Colon (tissue), 2 donors: ENCODE measurements at regions not wholly inside any gene's neighbourhood (a gene's known extent, or its start where the extent isn't known, plus 50 kb on each side); places are given as distances from the start of the nearest gene placed in this dataset.

ENCODE experiments used
- FAIRE-seq: peaks from 2 replicates; lab custom pipeline; 2012; peaks lifted over from hg19 to GRCh38; lab: Jason Lieb, UNC
- donor health status: control.
- donor health status: control.

DNA sequence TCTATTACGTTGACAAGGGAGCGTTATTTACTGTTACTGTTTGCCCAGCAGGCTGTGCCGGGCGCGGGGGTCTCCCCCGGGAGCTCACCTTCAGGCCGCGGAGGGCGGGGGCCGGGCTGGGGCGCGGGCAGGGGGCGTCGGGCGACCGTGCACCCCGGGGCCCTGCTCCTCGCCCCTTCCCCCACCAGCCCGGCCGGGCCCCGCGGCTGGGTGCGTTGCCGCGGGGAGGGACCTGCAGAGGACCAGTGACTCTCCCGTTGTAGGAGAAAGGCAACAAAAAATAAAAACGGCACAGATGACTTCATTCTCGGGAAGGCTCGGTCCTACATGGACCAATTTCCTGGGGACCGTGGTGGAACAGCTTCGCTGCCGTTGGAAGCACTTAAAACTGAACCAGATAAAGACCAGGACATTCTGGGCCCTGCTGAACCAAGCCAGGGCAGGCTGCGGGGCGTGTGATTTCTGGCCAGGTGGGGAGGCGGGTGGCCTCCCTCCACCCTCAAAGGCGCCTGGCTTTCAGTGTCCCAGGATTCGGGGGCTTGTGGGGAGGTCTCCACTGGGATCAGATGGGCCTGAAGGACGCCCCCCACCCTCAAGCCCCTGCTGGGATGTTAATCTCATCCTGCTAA is 57.4 kb downstream of the IGLL1 start:
- FAIRE-seq, result no peak

DNA sequence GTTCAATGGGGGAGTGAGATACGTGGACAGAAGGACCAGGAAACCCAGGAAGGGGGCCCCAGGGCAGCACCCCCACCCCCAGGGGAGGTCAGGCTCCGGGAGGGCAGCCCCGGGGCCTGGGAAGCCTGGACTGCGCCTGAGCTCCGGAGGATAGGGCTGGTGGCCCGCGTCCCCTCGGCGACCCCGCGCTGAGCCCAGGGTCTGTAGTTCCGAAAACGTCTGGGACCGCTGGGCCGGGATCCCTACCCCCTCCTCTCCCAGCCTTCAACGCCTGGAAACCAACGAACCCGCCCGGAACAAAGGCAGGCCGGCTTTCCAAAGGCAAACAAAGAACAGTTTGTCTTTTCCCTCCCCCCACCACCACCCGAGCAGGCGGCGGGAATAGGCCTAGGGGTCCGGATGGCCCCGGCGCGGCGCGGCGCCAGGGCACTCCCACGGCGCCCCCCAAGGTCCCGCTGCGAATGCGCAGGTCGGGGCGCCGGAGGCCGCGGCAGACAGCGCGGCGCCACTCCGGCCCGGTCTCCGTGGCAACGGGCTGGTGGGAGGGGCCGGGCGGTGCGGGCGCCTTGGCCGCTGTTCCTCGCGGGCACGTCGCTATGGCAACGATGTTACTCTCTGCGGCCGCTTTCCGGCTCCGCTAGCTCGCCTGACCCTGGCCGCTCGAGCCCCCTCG is 58.5 kb downstream of the IGLL1 start:
- FAIRE-seq, result no peak

DNA sequence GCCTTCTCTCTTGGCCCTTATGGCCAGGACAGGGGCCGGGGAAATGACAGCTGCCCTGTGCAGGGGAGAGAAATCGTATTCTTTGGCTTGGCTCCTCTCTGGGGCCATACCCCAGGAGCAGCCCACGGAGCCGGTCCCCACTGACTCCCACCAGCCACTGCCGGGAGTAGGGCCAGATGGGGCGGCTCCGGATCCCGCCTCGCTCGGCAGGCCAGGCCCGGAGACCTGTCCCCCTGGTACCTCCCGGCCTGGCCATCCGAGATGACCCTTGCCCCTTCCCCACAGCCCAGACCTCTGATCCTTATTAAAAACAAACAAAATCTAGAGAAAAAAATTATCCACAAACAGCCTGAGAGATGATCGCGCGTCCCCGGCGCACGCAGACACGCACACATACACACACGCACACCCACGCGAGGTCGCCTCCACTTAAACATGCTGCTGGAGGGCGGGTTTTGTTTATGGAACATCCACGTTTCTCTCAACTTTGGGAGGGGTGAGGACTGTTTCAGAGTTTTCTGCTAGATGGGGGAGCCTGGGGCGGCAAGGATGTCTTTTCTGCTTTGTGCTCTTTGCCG is 59.1 kb downstream of the IGLL1 start:
- FAIRE-seq, result no peak

DNA sequence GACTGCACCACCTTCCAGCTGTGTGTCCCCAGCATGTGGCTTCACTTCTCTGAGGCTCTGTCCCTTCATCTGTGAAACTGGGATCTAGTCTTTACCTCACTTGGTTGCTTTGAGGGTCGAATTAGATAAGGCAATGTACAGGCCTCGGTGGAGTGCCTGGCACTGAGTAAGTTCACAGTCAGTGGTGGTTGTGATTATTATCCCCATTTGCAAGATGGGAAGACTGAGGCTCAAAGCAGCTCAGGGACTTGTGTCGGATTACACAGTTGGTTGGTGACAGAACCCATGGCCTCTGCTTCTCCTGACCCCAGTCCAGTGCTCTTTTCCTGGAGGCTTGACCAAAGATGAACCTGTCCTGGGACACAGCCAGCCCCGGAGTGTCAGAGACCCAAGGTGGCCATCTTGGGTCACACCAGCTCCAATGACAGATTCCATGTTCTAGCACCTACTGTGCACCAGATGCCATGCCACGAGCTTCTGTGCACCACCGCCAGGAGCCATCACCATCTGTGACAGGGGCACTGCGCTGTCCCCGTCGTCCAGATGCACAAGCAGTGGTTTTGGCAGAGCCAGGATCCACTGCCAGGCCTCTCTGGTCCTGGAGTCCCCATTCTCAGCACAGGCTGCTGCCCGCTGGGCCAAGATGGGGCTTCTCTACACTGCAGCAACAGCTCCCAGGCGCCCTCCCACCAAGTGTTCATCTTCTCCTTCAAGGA is 60.5 kb downstream of the IGLL1 start:
- FAIRE-seq, result no peak

DNA sequence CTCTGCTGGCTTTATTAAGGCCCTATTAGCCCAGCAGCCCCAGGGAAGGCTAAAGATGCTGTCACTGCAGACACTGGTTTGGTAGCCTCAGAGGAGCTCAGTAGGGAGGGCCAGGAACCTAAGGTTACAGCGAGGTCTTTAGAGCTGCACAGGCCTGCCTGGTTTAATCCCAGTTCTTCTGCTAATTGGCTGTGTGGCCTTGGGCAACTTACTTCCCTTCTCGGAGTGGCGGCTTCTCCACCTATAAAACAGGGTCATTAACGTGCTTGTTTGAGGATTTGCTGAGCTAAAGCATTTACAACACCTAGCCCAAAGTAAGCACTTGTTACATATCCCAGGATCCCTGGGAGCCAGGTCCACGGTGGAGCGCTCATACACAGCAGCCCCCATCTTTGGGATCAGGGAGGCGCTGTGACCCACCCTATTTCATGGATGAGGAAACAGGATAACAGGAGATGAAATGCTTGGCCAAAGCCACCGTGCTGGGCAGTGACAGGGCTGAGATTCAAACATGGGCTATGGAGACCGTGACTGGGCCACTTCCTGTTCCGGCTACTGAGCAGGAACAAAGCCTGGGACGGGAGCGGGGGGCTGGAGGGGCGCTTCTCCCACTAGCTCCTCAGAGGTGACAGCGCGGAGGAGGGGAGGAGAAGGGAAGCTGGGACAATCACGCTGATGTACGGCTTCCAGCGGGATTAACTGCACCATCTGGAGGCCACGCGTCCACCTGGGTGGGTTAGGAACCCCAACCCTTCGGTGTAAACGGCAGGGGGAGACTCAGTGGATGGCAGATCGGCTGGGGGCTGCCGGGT is 61.5 kb downstream of the IGLL1 start:
- FAIRE-seq, result no peak

DNA sequence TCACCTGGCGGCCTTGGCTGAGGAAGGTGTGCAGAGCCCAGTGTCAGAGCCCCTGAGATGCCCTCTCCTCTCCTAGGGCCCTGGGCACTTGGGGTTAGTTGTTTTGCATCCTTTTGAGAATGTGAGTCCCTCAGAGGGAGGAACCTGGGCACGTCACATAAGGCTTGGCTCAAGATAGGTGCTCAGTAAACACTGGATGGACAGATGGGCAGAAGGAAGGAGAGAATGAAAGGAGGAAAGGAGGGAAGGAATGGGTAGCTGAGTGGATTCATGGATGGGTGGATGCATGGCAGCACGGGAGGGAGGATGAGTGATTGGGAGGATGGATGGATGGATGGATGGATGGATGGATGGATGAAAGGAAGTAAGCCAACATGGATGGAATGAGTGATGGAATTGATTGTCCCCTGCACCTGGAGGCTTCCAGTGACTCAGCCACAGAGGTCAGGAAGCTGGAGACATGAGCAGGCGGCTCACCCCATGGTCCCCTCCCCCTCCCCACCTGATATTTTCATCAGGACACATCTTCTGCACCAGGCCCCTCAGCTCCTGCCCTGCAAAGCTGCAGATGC is 62.2 kb downstream of the IGLL1 start:
- FAIRE-seq, result no peak

DNA sequence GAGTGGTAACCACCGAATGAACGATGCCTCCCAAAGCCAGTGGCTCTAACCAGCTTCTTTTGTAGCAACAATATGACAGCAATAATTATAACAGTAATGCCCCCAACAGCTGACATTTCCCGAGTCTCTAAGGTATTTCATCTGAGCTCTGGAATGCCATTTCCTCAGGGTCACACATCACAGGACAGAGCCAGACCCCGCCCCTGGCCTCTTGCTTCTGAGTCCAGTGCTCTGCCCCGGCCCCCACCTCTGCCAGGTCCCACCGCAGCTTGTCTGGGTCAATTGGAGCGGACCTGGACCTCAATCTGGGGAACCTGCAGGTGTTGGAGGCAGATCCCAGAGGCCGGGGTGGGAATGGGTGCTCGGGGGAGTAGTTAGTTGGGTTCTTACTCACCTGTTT is 63.8 kb downstream of the IGLL1 start:
- FAIRE-seq, result no peak

DNA sequence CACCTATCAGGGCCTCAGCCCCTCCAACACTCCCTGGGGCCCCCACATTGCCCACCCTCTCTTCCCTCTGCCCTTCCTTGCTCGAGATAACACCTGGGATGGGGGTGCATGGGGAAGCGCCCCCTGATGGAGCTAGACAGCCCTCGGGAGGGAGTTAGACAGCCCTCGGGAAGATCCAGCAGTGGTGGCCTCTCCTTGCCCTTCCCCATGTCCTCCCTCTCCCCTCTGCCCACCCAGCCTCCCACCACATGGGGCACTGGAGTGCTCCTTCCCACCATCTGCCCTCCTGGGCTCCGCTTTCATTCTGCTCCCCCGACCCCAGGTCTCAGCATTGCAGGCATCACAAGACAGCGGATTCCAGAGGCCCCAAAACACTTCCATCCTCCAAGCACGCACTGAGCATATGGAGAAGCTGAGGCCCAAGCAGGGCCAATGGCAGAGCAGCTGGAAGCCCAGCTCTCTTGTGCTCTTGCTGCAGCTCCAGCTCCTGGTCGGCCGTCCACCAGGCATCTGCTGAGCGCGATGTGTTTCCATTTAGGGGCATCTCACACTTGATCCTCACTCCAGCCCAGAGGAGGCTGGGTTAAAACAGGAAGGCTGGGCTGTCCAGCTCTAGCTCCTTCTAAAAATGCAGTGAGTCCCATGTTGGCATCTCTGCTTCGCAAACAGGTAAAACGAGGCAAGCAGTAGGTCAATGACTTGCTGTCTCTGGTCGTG is 65.6 kb downstream of the IGLL1 start:
- FAIRE-seq, result no peak

DNA sequence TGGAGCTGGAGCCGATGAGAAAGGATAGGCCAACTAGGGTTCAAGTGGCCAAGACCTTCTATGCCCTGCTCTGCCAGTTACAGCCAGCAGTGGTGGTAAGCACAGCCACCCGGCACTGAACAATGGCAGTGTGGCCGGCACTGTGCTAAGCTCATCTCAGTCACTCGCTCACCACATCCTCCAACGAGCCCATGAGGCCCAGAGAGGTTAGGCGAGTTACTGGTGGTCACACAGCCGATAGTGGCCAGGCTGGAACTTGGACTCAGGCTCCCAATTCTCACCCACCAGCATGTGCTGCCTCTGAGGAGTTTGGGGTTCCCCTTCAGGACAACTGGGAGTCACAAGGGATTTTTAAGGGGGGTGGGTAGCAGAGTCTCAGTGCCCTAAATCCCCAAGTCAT is 66.4 kb downstream of the IGLL1 start:
- no peak for FAIRE-seq

DNA sequence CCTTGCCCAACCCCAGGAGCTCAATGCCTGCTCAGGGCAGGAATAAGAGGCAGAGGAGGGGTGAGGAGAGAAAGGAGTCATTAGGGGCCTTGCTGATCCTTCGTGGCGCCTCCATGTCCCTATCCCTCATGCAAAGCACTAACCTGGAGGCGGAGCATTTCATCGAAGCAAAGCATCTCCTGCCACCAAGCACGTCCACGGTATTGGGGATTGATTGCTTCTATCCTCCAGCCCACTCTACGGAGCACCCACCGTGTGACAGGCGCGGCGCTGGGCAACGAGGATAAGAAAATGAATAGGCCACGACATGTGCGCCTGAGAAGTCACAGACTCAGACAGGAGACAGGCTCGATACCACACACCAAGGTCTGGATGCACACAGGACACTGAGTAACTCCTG is 67.0 kb downstream of the IGLL1 start:
- FAIRE-seq, result no peak

DNA sequence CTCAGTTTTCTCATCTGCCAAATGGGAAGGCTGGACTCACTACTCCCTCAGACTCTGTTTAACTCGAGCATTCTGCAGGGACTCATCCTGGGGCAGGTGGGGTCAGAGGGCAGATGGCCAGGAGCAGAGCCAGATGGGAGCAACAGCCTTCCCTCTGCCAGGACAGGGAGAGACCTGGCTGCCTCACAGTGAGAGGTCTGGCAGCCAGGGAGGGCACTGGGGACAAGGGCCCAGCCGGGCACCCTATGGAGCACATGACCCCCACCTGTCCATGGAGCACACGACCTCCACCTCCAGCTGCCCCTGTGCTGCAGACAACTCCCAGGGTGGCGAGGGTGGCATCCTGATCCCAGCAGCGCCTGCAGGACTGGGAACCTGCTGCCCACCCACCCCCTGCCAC is 67.4 kb downstream of the IGLL1 start:
- FAIRE-seq, result no peak

DNA sequence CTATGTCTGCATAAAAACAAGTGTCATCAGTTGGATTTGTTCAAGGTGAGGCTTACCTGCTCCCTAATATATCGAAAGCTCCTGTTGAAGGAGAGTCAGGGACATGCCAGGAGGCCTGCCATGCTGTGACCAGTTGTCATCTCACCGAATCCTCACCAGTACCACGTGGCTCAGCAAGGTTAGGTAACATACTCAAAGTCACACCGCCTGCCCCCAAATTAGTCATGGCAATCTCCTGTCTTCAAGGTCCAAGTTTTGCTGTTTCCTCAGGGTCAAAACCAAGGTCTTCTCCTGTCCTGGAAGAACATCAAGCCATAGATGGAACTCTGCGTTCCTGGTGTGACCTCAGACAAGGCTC is 67.8 kb downstream of the IGLL1 start:
- FAIRE-seq, result no peak

DNA sequence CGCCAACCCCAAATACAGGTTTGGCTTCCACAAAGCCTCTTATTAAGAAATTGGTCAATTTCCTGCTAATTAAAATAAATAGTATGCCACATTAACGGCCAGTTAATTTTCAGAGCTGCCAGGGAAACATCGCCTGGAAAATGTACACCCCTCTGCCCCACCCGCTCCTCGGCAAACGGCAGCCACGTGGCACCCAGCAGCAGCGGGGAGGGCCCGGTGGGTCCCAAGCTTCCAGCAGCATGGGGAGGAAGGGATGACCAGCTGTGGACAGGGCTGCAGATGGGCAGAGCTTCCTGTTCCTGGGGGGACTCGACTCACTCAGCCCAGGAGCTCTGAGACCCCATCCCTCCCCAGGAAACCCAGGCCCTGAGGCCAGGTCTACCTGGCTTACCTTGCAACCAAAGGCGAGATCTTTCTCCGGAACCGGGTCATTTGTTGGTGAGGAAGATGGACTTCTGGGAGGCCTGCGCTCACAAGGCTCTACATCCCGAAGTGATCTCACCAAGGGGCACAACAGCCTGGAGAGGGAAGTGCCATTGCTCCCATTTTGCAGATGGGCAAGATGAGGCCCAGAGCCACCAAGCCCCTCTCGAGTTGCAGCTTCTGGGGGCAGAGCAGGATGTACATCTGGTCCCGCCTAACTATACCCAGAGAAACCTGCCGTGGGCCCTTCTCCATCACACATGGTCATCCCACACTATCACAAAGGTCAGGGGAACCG is 68.3 kb downstream of the IGLL1 start:
- no peak for FAIRE-seq

DNA sequence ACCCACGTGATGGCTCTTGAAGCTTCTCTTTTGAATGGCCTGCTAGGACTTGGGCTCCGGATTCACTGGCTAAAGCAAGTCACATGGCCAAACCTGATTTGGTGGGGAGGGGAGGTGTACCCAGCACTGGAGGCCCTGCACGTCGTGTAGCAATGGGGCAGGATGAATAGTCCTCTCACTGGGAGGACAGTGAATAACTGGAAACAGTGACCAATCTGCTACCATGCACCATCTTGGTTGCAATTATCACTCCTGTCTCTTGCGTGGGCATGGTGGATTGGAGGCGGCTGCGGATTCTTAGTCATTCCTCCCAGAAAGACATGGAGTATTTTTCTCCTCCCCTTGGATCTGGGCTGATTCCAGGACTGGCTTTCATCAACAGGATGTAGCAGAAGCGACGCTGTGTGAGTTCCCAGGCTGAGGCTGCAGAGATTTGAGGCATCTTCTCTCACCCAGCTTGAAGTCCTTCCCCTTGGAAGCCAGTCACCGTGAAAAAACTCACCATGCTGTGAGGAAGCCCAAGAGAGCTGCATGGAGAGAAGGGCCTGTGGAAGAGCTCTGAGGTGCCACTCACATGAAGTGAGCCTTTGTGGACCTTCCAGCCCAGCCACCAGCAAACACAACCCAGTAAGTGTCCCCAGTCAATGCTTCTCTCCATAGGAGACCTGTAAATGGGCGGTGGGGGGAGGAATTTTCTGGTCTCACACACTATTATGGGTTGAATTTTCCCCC is 70.4 kb downstream of the IGLL1 start:
- no peak for FAIRE-seq

DNA sequence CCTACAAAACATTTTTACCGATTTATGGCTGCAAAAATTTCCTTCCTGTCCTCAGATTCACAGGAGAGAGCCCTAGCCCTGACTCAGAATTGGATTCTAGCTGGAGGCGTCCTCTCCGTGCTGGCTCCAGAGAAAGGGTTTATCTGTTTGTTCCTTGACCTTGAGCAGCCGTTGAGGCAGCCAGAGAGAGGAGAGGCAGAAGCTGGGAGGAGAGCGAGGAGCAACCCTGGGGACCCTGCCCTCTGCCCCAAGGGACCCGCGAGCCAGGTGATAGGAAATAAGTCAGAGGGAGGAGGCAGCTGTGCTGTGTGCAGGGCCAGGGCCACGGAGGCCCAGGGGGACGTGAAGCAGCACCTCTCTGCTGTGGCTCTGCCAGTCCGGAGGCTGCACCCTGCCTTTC is 75.6 kb downstream of the IGLL1 start:
- FAIRE-seq, result no peak

DNA sequence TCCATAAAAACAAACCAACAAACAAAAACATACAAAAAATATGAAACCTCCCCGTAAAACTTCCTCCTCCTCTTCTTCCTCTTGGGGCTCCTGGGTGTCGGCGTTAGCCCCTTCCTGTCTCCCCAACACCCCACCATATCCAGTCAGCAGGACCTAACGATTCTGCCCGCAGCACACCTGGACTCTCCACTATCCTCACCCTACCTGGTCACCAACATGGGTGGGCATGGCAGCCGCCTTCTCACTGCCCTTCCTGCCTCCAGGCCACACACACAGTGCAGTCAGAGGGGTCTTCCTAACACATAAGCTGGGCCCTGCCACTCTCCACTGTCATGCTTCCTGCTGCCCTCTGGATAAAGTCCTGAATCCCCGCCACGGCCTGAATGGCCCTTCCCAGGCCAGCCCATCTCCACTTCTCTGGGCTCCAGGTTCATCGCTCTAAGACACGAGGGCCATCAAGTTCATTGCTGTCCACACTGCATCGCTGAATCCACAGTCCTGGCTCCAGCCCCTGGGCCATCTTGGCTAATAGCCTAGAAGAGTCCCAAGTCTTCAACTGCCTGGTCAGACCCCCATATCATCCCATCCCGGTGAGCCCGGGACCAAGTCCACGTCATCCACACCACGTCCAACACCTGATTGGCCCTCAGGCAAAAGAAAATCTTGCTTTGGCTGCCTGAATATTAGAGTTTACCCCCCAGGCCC is 76.2 kb downstream of the IGLL1 start:
- FAIRE-seq, result no peak

DNA sequence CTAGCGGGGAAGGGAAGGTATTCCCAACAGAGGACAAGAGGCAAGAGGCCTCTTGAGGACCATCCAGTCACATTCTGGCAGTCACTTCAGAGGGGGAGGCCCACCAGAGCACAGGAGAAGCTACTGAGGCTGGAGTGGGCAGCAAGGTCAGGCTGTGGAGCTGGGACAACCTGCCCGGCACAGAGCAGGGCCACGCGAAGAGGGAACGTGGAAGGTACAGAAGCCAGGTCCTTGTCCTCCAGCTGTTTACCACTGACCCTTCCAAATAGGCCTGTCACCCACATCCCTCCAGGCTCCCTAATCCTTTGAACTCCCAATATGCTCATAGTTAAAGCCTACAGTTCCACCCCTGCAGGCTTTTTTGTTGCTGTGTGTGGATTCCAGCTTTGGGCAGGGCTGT is 76.9 kb downstream of the IGLL1 start:
- FAIRE-seq, result no peak

DNA sequence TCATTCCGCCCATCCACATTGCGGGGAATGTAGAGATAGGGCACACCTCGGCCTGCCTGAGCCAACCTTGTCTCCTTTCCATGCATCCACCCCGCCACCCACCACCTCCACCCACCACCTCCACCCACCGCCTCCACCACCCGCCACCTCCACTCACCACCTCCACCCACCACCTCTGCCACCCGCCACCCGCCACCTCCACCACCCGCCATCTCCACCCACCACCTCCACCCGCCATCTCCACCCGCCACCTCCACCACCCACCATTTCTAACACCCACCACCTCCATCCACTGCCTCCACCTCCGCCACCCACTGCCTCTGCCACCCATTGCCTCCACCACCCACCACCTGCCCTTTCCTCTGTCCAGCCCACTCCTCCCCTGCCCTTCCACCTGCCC is 78.4 kb downstream of the IGLL1 start:
- no peak for FAIRE-seq

DNA sequence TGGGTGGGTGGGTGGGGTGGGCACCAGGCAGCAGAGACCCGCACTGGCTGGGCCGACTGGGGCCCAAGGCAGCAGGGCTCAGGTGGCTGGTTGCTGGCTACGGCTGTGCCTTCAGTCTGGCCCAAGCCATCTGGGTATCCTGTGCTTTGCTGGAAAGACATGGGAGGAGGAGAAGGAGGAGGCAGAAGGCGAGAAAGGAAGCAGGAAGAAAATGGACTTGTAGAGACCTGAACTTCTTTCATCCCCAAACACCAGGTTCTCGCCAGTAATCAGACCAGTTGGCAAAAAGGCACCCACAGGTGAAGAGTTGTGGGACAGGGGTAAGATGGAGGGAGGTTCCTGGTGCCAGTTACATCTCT is 78.8 kb downstream of the IGLL1 start:
- no peak for FAIRE-seq
